Right forelimb (tissue), 1 donor: ENCODE measurements at regions not wholly inside any gene's neighbourhood (a gene's known extent, or its start where the extent isn't known, plus 50 kb on each side); places are given as distances from the start of the nearest gene placed in this dataset.

Source experiments
- DNase-seq: peaks from one replicate; pipeline ENCODE4 v3.0.0-alpha.2; 2018

- DNase-seq: no peak
These were observed 347.7 kb upstream of the MKI67 start for GRCh38 chr10:128473911-128474310.

- no peak for DNase-seq
These were observed 348.3 kb upstream of the MKI67 start for GRCh38 chr10:128474571-128474970.

GRCh38 chr10:128475686-128476367 lies 349.6 kb upstream of the MKI67 start:
- no peak for DNase-seq

- DNase-seq: no peak
These were observed 350.1 kb upstream of the MKI67 start for GRCh38 chr10:128476368-128476725.

- DNase-seq: no peak
These were observed 350.6 kb upstream of the MKI67 start for GRCh38 chr10:128476845-128477244.

- DNase-seq: no peak
These were observed 354.4 kb upstream of the MKI67 start for GRCh38 chr10:128480601-128481000.

GRCh38 chr10:128481152-128481840 lies 355.1 kb upstream of the MKI67 start:
- no peak for DNase-seq

GRCh38 chr10:128482052-128482451 lies 355.8 kb upstream of the MKI67 start:
- no peak for DNase-seq

GRCh38 chr10:128483216-128483615 lies 357.0 kb upstream of the MKI67 start:
- DNase-seq: no peak

- no peak for DNase-seq
These were observed 357.8 kb upstream of the MKI67 start for GRCh38 chr10:128484041-128484440.

GRCh38 chr10:128485701-128486235 lies 359.5 kb upstream of the MKI67 start:
- DNase-seq: no peak

- DNase-seq: no peak
These were observed 361.3 kb upstream of the MKI67 start for GRCh38 chr10:128487517-128487916.

- no peak for DNase-seq
These were observed 363.4 kb upstream of the MKI67 start for GRCh38 chr10:128489324-128490247.

GRCh38 chr10:128491686-128492085 lies 365.5 kb upstream of the MKI67 start:
- no peak for DNase-seq

- no peak for DNase-seq
These were observed 367.6 kb upstream of the MKI67 start for GRCh38 chr10:128493811-128494210.

GRCh38 chr10:128494665-128495064 lies 368.4 kb upstream of the MKI67 start:
- DNase-seq: no peak

GRCh38 chr10:128497660-128498377 lies 371.6 kb upstream of the MKI67 start:
- no peak for DNase-seq

- no peak for DNase-seq
These were observed 372.1 kb upstream of the MKI67 start for GRCh38 chr10:128498378-128498730.

- DNase-seq: no peak
These were observed 372.5 kb upstream of the MKI67 start for GRCh38 chr10:128498746-128499145.

GRCh38 chr10:128499486-128499885 lies 373.3 kb upstream of the MKI67 start:
- no peak for DNase-seq

GRCh38 chr10:128499956-128500355 lies 373.7 kb upstream of the MKI67 start:
- DNase-seq: no peak

GRCh38 chr10:128500642-128501041 lies 374.4 kb upstream of the MKI67 start:
- DNase-seq: no peak

- no peak for DNase-seq
These were observed 379.1 kb upstream of the MKI67 start for GRCh38 chr10:128505346-128505745.
